Myocyte (in vitro differentiated cells): ENCODE measurements at regions not wholly inside any gene's neighbourhood (a gene's known extent, or its start where the extent isn't known, plus 50 kb on each side); places are given as distances from the start of the nearest gene placed in this dataset.

ENCODE experiments used
- DNase-seq: peaks from one replicate; pipeline ENCODE4 v3.0.0-alpha.2; 2012; ENCODE audit warnings: low read depth

DNA sequence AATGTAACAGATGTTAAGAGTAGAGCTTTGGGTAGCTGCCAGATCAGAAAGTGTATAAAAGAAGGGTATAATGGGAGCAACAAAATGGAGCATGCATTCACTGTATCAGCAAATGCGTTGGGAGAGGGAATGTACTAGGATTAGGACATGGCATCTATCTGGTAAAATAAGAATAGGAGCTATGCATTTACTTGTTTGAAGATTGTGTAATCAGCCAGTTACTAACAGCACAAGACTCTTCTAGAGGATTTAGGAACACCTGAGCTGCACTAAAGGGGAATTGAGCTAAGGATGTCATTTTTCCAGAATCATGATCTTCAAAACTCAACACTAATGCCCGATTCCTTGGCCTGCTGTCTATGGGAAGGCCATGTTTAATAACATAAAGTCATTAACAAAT, 394.2 kb upstream of the TNP1 start:
- DNase-seq: peak; percentile 22

DNA sequence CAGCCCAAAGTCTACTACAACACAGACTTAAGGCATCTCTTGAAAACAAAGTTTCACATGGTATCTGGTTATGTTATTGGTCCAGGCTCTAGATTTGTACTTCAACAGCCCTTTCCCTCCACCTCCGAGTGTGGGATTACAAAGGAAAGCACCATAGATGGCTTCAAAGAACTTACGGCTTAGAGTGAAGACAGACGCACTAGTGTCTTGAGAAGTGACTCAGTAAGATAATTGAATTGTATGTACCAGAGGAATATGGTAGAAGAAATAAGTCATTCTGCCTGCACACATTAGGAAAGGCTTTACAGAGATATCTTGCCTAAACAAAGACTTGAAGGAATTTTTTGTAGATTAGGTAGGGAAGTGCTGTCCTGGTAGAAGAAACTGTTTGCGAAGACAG, 392.3 kb upstream of the TNP1 start:
- DNase-seq: no peak

DNA sequence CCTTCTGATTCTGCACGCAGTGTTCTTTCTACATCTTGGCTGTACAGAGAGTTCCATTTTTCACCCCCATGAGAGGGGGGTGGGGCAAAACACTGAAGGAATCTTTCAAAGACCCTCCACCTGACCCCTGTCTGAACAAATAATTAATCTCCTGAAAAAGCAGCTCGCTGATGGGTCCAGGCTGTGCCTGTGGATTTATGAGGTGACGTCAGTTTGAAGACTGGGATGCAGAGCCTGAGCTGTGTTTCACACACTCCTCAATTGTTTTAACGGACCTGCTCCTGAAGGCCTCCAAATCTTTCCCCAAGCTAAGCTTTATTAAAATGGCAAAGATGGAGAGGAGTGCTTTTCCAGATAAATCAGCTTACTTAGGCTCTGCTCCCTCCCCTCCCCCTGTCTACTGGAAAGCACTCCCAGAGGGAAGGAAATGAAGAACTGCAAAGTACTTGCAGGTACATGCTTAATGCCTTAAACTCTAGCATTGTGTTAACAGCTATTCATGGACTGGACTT, 390.2 kb upstream of the TNP1 start:
- DNase-seq: no peak

GRCh38 chr2:217249121-217250012, 389.5 kb upstream of the TNP1 start:
- DNase-seq: no peak

- DNase-seq: peak; percentile 52
Observed at GRCh38 chr2:217248312-217248935, 388.6 kb upstream of the TNP1 start.

GRCh38 chr2:217247476-217247875, 387.6 kb upstream of the TNP1 start:
- DNase-seq: peak; percentile 63

DNA sequence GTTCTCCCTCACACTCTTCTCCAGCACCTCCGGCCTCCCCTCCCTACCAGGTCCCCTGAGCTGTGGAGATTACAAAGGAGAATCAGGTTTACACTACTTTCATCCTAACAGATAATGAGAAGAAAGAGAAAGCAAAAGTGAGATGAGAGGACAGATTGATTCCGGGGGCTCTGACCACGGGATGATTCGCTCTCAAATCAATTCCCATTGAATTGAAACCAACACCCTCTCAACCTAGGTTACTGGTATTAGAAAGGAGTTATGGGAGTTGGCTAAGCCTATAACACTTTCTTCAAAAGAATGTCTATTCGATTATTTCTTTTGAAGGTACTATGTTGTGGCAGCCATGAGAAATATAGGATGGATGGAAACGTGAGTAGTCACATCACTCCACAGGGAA, 386.2 kb upstream of the TNP1 start:
- DNase-seq: no peak

DNA sequence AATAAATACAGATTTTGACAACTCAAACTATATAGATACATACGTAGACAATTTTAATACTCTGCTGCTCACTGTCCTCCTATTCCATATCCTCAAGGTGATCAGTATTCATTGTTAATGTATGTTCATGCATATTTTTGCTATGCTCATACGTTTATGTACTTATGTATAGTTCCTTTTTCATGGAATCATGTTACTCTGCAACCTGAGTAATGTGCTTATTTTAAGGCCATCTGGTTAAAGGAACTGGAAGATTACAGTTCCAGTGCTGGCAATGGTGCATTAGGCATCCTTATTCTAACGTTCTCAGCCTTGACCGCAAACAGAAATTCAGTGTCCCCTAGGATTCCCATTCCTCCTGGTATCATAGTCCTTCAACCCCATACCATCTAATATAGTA, 385.0 kb upstream of the TNP1 start:
- DNase-seq: no peak

DNA sequence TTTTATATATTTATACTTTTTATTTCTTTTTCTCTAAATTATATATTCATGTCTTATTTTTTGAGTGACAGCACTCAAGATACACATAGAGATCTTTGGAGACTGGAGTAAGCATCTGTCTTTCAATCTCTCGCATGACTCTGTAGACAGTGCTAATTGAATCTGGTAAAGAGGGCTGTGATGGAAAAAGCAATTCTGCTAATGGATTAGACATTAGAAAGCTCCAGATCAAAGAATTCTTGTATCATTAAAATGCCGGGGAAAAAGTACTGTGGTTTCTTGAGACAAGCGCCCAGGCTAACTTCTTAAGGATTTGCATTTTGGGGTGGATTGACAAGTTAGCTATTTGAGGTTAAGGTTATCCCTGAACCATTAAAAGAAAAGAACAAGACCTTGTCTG, 383.1 kb upstream of the TNP1 start:
- no peak for DNase-seq

GRCh38 chr2:217231724-217232123, 371.9 kb upstream of the TNP1 start:
- DNase-seq: no peak

GRCh38 chr2:217231212-217231611, 371.3 kb upstream of the TNP1 start:
- no peak for DNase-seq

- DNase-seq: no peak
Observed at GRCh38 chr2:217228732-217229131, 368.9 kb upstream of the TNP1 start.

GRCh38 chr2:217227794-217228193, 367.9 kb upstream of the TNP1 start:
- no peak for DNase-seq

- no peak for DNase-seq
Observed at GRCh38 chr2:217225596-217225995, 365.7 kb upstream of the TNP1 start.

DNA sequence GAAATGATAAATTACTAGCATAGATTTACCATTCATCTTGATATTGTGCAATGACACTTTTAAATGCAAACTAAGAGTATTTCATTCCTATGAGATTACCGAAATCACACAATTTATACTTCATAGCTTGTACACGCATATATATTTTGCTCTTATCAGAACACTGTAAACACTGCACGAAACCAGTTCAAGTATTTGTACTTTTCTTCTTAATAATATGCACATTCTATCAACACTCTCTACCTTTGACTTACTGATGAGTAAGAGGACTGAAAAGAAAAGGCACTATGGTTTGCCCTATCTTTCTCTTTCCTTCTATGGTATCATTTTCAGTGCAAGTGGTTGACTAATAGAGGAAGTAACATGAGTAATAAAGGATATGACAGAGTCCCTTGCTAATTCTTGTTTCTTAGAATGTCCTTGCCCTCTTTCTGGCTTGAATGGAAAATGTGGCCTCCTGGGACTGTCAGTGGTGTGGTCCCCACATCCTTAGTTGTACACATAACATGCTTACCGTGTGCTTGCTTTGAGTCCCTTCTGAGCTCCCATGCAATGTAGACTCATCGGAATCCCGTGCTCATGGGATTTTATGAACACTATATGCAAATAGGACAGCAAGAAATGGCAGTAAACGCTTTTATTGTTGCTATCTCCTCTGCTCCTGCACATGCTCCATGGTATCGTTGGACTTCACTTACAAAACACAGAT, 363.5 kb upstream of the TNP1 start:
- DNase-seq: peak; percentile 69

DNA sequence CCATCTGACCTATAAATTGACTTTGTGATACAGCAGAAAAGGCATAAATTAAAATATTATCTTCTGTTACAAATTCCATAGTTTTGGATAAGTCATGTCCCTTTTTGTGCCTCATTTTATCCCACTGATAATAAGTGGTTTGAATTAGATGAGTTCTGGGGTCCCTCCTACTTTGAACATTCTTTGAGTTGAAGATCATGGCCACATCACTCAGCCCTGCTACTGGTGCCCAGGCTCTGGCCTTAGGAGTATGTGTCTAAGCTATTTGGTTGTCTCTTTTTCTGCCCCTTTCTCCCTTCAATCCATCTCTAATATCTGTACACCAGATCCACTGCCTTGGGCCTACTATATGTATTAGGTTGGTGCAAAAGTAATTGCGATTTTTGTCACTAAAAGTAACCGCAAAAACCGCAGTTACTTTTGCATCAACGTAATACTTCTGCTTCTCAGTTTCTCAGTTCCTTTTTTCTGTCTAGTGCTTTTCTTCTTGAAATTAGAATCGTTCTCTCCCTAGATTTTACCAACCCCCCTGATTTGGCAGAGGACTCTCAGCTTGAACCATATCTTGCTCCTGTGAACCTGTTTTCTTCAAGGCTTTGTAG, 362.5 kb upstream of the TNP1 start:
- DNase-seq: no peak

GRCh38 chr2:217220228-217221013, 360.6 kb upstream of the TNP1 start:
- peak; percentile 40 for DNase-seq

DNA sequence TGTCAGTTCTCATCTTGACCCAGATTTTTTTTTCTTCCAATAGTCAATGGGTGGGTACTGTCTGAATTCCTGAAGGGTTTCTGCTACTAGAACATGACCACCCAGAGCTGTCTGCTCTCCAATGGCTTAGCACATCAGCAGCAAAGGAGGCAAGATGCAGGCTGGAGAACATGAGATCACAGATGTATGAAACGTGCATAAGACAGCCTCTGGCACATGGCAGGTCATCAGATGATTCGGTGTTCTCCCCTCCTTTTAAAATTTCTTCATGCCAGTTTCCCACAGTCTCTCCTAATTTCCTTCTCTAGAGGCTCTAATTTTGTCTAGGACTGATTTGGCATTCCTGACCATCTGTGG, 359.3 kb upstream of the TNP1 start:
- no peak for DNase-seq

- peak; percentile 61 for DNase-seq
Observed at GRCh38 chr2:217218269-217219163, 358.7 kb upstream of the TNP1 start.

DNA sequence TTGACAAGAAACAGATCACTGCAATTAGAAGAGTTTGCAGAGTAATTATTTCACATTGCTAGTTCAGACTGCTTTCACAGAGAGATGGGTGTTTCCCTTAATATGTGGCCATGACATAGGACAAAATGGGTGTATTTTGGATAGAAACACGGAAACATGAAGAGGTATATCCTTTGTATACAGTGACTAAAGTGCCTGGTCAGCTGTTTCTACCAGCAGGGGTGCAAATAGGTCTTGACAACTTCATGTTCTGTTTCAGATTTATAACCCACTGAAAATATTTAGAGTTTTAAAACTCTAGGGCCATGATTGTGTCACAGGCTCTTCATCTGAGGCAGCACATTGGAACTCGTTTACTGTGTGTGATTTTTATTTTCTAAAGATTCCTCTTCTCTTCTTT, 357.1 kb upstream of the TNP1 start:
- no peak for DNase-seq
